Thoracic aorta (tissue), 2 donors: ENCODE measurements at regions not wholly inside any gene's neighbourhood (a gene's known extent, or its start where the extent isn't known, plus 50 kb on each side); places are given as distances from the start of the nearest gene placed in this dataset.

Experiments used
- ATAC-seq: fragments of 150-250 bp; one replicate; pipeline ENCODE4 v1.8.0; 2017; ENCODE audit warnings: low read depth; ENCODE audit not compliant: insufficient number of reproducible peaks, low FRiP score
- DNase-seq: peaks from one replicate; pipeline ENCODE4 v3.0.0-alpha.2; 2020; ENCODE audit warnings: low spot score
- H3K27ac ChIP-seq, 2 donors: fragments of 200-600 bp; sonication (generic); 1 replicate in 1 of 2; 2 replicates in 1 of 2; pipeline ENCODE4 v1.5.1; 2016; ENCODE audit warnings: mild to moderate bottlenecking in 2 of 2, moderate library complexity in 2 of 2
- H3K27me3 ChIP-seq: fragments of 200-600 bp; sonication (generic); replicated peaks from 2 replicates; pipeline ENCODE4 v1.6.0; 2016; ENCODE audit warnings: mild to moderate bottlenecking; ENCODE audit not compliant: insufficient read depth
- H3K36me3 ChIP-seq: fragments of 200-600 bp; sonication (generic); one replicate; pipeline ENCODE4 v1.5.1; 2016
- H3K4me1 ChIP-seq, 2 donors: fragments of 200-600 bp; sonication (generic); 1 replicate in 1 of 2; 2 replicates in 1 of 2; pipeline versions ENCODE4 v1.5.1 to v1.6.0; 2016; ENCODE audit warnings: low read depth in 2 of 2, mild to moderate bottlenecking in 1 of 2; ENCODE audit not compliant: control insufficient read depth in 1 of 2
- H3K4me3 ChIP-seq: fragments of 200-600 bp; sonication (generic); 2 replicates; pipeline ENCODE4 v1.5.1; 2016; ENCODE audit warnings: mild to moderate bottlenecking
- H3K9me3 ChIP-seq: fragments of 200-600 bp; sonication (generic); 2 replicates; pipeline ENCODE4 v1.5.1; 2016
- CTCF ChIP-seq: fragments of 200-600 bp; sonication (generic); IDR thresholded peaks from one replicate; pipeline ENCODE4 v1.5.1; 2019; ENCODE audit warnings: antibody characterized with exemption

GRCh38 chr6:140872885-140873284, 1259.8 kb upstream of the GJE1 start:
- Histone ChIP-seq H3K9me3 (no peaks in the 10 kb centered on the region), H3K27me3 (no peaks in the 10 kb centered on the region), H3K27ac (no peak overlapping the region), H3K36me3 (no peaks in the 10 kb centered on the region), H3K4me3 (no peak overlapping the region), H3K4me1 (no peaks in the 10 kb centered on the region)
- no peak for DNase-seq
- no peak for TF ChIP-seq CTCF
- ATAC-seq, result no peak

DNA sequence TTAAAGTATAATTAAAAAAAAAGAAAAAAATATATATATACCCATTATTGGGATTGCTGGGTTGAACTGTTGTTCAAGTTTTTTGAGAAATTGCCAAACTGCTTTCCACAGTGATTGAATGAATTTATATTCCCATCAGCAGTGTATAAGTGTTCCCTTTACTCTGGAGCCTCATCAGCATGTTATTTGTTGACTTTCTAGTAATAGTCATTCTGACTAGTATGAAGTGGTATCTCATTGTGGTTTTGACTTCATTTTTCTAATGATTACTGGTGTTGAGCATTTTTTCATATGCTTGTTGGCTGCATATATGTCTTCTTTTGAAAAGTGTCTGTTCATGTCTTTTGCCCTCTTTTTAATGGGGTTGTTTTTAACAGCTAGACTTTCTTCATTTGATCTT, 1260.8 kb upstream of the GJE1 start:
- no peak for TF ChIP-seq CTCF
- no peaks in the 10 kb centered on the region for H3K9me3 ChIP-seq
- no peak for DNase-seq

GRCh38 chr6:140867336-140867735, 1265.4 kb upstream of the GJE1 start:
- no peak for TF ChIP-seq CTCF
- H3K27me3 ChIP-seq, result no peaks in the 10 kb centered on the region
- H3K27ac ChIP-seq, result no peak overlapping the region
- H3K4me1 ChIP-seq, result no peaks in the 10 kb centered on the region
- DNase-seq (no peak), ATAC-seq (no peak)
- H3K9me3 ChIP-seq, result no peaks in the 10 kb centered on the region
- H3K36me3 ChIP-seq, result no peaks in the 10 kb centered on the region
- no peak overlapping the region for H3K4me3 ChIP-seq

More for the DNA sequence above, 1260.8 kb upstream of the GJE1 start:
- H3K4me1 ChIP-seq, result no peaks in the 10 kb centered on the region
- no peaks in the 10 kb centered on the region for H3K27me3 ChIP-seq
- no peaks in the 10 kb centered on the region for H3K36me3 ChIP-seq
- no peak for ATAC-seq
- H3K27ac ChIP-seq, result no peak overlapping the region
- H3K4me3 ChIP-seq, result no peak overlapping the region

- TF ChIP-seq CTCF, result no peak
- H3K36me3 ChIP-seq, result no peaks in the 10 kb centered on the region
- ATAC-seq (no peak), DNase-seq (no peak)
- peaks cover 20 to 26% of the 10 kb centered on the region in 2 donors for H3K4me1 ChIP-seq
- peak overlapping the region in 1 of 2 donors; percentile 18 for H3K27ac ChIP-seq
- no peak overlapping the region for H3K4me3 ChIP-seq
- H3K9me3 ChIP-seq, result no peaks in the 10 kb centered on the region
- no peaks in the 10 kb centered on the region for H3K27me3 ChIP-seq
Observed at GRCh38 chr6:140858381-140858971, 1274.2 kb upstream of the GJE1 start.

DNA sequence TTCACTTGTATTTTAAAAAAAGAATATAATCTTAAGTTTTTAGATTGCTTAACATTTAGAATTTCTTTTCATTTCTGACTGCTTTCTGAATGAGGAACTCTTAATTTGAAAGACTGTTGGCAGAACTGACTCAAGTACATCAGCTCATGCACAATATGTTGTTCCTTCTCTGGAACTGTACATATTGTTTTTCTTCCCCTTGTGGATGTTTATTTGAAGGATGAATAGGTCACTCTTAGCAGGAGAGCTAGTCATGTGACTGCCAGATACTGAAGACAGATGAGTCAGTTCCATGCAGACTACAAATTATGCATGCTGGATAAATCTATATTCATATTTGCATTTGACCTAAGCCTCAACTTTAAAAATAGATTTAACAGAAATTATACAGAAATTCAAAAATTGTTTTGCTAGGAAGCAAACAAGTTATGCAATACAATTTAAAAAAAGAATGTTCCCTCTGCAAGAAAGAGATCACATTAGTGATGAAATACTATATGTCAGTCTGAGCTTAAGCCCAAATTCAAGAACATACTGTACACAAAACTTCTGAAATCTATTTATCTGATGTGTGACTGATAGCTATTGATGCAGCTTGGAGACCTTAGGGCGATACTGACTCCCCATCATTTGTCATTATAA, 1274.9 kb upstream of the GJE1 start:
- Histone ChIP-seq H3K4me1 (peaks cover 20 to 27% of the 10 kb centered on the region in 2 donors), H3K9me3 (no peaks in the 10 kb centered on the region), H3K27ac (peak overlapping the region in 1 of 2 donors; percentile 18), H3K36me3 (no peaks in the 10 kb centered on the region), H3K27me3 (no peaks in the 10 kb centered on the region), H3K4me3 (no peak overlapping the region)
- no peak for TF ChIP-seq CTCF
- ATAC-seq (peak; percentile 69), DNase-seq (no peak)
